ENCODE measurements at regions not wholly inside any gene's neighbourhood (a gene's known extent, or its start where the extent isn't known, plus 50 kb on each side); places are given as distances from the start of the nearest gene placed in this dataset.

- no peak overlapping the region for H3K4me3 Mint-ChIP-seq
- peaks cover 17 to 22% of the 10 kb centered on the region in 2 donors for H3K27me3 Mint-ChIP-seq
- H3K27me3 ChIP-seq (ENCODE audit: insufficient read depth, low read length) = no peaks in the 10 kb centered on the region
- H3K4me1 ChIP-seq (ENCODE audit: insufficient read depth, low read length) = no peaks in the 10 kb centered on the region
- peaks cover 0 to 11% (median 8%) of the 10 kb centered on the region in 8 donors for H3K9me3 Mint-ChIP-seq
- ChIA-PET CTCF (ENCODE audit: partially characterized antibody) (no interaction called here), POLR2A (ENCODE audit: partially characterized antibody) (no interaction called here)
- no peak overlapping the region for H3K27ac ChIP-seq (ENCODE audit: low read depth, low read length)
- no peaks in the 10 kb centered on the region for H3K9me3 ChIP-seq (ENCODE audit: control insufficient read depth in 1 of 2, low read length in 2 of 2)
- DNase-seq = no peak
- intact Hi-C loops (cut with micrococcal nuclease) = no loop called here
- no peak overlapping the region for H3K4me3 ChIP-seq (ENCODE audit: low read length in 2 of 2)
- no peak overlapping the region for H3K27ac Mint-ChIP-seq
- H3K4me1 Mint-ChIP-seq = no peaks in the 10 kb centered on the region
- H3K36me3 ChIP-seq (ENCODE audit: insufficient read depth, low read length) = no peaks in the 10 kb centered on the region
- no peaks in the 10 kb centered on the region for H3K36me3 Mint-ChIP-seq
These were observed 102.3 kb upstream of the PFN2 start for GRCh38 chr3:150073031-150073430.

GRCh38 chr3:150072576-150072975, 101.9 kb upstream of the PFN2 start:
- POLR2A ChIA-PET (ENCODE audit: partially characterized antibody) = no interaction called here
- peaks cover 19 to 26% of the 10 kb centered on the region in 2 donors for H3K27me3 Mint-ChIP-seq
- no peaks in the 10 kb centered on the region for H3K4me1 Mint-ChIP-seq
- no peaks in the 10 kb centered on the region for H3K36me3 Mint-ChIP-seq
- Histone ChIP-seq H3K9me3 (ENCODE audit: control insufficient read depth in 1 of 2, low read length in 2 of 2) (no peaks in the 10 kb centered on the region), H3K4me3 (ENCODE audit: low read length in 2 of 2) (no peak overlapping the region), H3K27me3 (ENCODE audit: insufficient read depth, low read length) (no peaks in the 10 kb centered on the region), H3K36me3 (ENCODE audit: insufficient read depth, low read length) (no peaks in the 10 kb centered on the region), H3K27ac (ENCODE audit: low read depth, low read length) (no peak overlapping the region), H3K4me1 (ENCODE audit: insufficient read depth, low read length) (no peaks in the 10 kb centered on the region)
- intact Hi-C loops (cut with micrococcal nuclease) = no loop called here
- H3K4me3 Mint-ChIP-seq = no peak overlapping the region
- CTCF ChIA-PET (ENCODE audit: partially characterized antibody) = no interaction called here
- DNase-seq = no peak
- H3K27ac Mint-ChIP-seq = no peak overlapping the region
- H3K9me3 Mint-ChIP-seq = peaks cover 0 to 9% (median 8%) of the 10 kb centered on the region in 8 donors

- CTCF ChIA-PET (ENCODE audit: partially characterized antibody) = no interaction called here
These were observed 99.6 kb upstream of the PFN2 start for GRCh38 chr3:150070271-150070670.

GRCh38 chr3:150069633-150070032, 98.9 kb upstream of the PFN2 start:
- no peaks in the 10 kb centered on the region for H3K27me3 ChIP-seq (ENCODE audit: insufficient read depth, low read length)
- CTCF ChIA-PET (ENCODE audit: partially characterized antibody) = no interaction called here
- H3K36me3 ChIP-seq (ENCODE audit: insufficient read depth, low read length) = no peaks in the 10 kb centered on the region
- Mint-ChIP-seq H3K27me3 (peaks cover 21 to 31% of the 10 kb centered on the region in 2 donors), H3K4me1 (no peaks in the 10 kb centered on the region), H3K4me3 (no peak overlapping the region), H3K9me3 (no peaks in the 10 kb centered on the region), H3K27ac (no peak overlapping the region), H3K36me3 (no peaks in the 10 kb centered on the region)
- intact Hi-C loops (cut with micrococcal nuclease) = no loop called here
- no peak overlapping the region for H3K4me3 ChIP-seq (ENCODE audit: low read length in 2 of 2)
- DNase-seq = no peak
- POLR2A ChIA-PET (ENCODE audit: partially characterized antibody) = no interaction called here
- no peaks in the 10 kb centered on the region for H3K4me1 ChIP-seq (ENCODE audit: insufficient read depth, low read length)
- H3K27ac ChIP-seq (ENCODE audit: low read depth, low read length) = no peak overlapping the region
- H3K9me3 ChIP-seq (ENCODE audit: control insufficient read depth in 1 of 2, low read length in 2 of 2) = no peaks in the 10 kb centered on the region

More at GRCh38 chr3:150070271-150070670, 99.6 kb upstream of the PFN2 start:
- Mint-ChIP-seq H3K4me3 (no peak overlapping the region), H3K4me1 (no peaks in the 10 kb centered on the region), H3K36me3 (no peaks in the 10 kb centered on the region), H3K27ac (no peak overlapping the region), H3K9me3 (peaks cover 0 to 2% (median 0%) of the 10 kb centered on the region in 8 donors), H3K27me3 (peaks cover 21 to 31% of the 10 kb centered on the region in 2 donors)
- H3K9me3 ChIP-seq (ENCODE audit: control insufficient read depth in 1 of 2, low read length in 2 of 2) = no peaks in the 10 kb centered on the region
- no peaks in the 10 kb centered on the region for H3K36me3 ChIP-seq (ENCODE audit: insufficient read depth, low read length)
- POLR2A ChIA-PET (ENCODE audit: partially characterized antibody) = no interaction called here
- intact Hi-C loops (cut with micrococcal nuclease) = no loop called here
- H3K4me3 ChIP-seq (ENCODE audit: low read length in 2 of 2) = no peak overlapping the region
- no peak for DNase-seq
- H3K4me1 ChIP-seq (ENCODE audit: insufficient read depth, low read length) = no peaks in the 10 kb centered on the region
- no peak overlapping the region for H3K27ac ChIP-seq (ENCODE audit: low read depth, low read length)
- H3K27me3 ChIP-seq (ENCODE audit: insufficient read depth, low read length) = no peaks in the 10 kb centered on the region

- ChIA-PET POLR2A (ENCODE audit: partially characterized antibody) (no interaction called here), CTCF (ENCODE audit: partially characterized antibody) (no interaction called here)
- Histone ChIP-seq H3K4me1 (ENCODE audit: insufficient read depth, low read length) (no peaks in the 10 kb centered on the region), H3K4me3 (ENCODE audit: low read length in 2 of 2) (no peak overlapping the region), H3K9me3 (ENCODE audit: control insufficient read depth in 1 of 2, low read length in 2 of 2) (no peaks in the 10 kb centered on the region), H3K36me3 (ENCODE audit: insufficient read depth, low read length) (no peaks in the 10 kb centered on the region), H3K27ac (ENCODE audit: low read depth, low read length) (no peak overlapping the region), H3K27me3 (ENCODE audit: insufficient read depth, low read length) (no peaks in the 10 kb centered on the region)
- H3K4me1 Mint-ChIP-seq = no peaks in the 10 kb centered on the region
- H3K27me3 Mint-ChIP-seq = peaks cover 21 to 28% of the 10 kb centered on the region in 2 donors
- H3K36me3 Mint-ChIP-seq = no peaks in the 10 kb centered on the region
- H3K27ac Mint-ChIP-seq = no peak overlapping the region
- no peak overlapping the region for H3K4me3 Mint-ChIP-seq
- DNase-seq = no peak
- intact Hi-C loops (cut with micrococcal nuclease) = no loop called here
- no peaks in the 10 kb centered on the region for H3K9me3 Mint-ChIP-seq
These were observed 98.4 kb upstream of the PFN2 start for GRCh38 chr3:150069154-150069527.

GRCh38 chr3:150068440-150069153, 97.9 kb upstream of the PFN2 start:
- Histone ChIP-seq H3K27me3 (ENCODE audit: insufficient read depth, low read length) (no peaks in the 10 kb centered on the region), H3K4me3 (ENCODE audit: low read length in 2 of 2) (no peak overlapping the region), H3K9me3 (ENCODE audit: control insufficient read depth in 1 of 2, low read length in 2 of 2) (no peaks in the 10 kb centered on the region), H3K27ac (ENCODE audit: low read depth, low read length) (no peak overlapping the region), H3K36me3 (ENCODE audit: insufficient read depth, low read length) (no peaks in the 10 kb centered on the region), H3K4me1 (ENCODE audit: insufficient read depth, low read length) (no peaks in the 10 kb centered on the region)
- H3K4me1 Mint-ChIP-seq = no peaks in the 10 kb centered on the region
- ChIA-PET CTCF (ENCODE audit: partially characterized antibody) (no interaction called here), POLR2A (ENCODE audit: partially characterized antibody) (no interaction called here)
- no peaks in the 10 kb centered on the region for H3K36me3 Mint-ChIP-seq
- H3K27me3 Mint-ChIP-seq = peaks cover 17 to 25% of the 10 kb centered on the region in 2 donors
- intact Hi-C loops (cut with micrococcal nuclease) = no loop called here
- no peak for DNase-seq
- no peak overlapping the region for H3K27ac Mint-ChIP-seq
- H3K4me3 Mint-ChIP-seq = no peak overlapping the region
- no peaks in the 10 kb centered on the region for H3K9me3 Mint-ChIP-seq

- H3K4me3 ChIP-seq (ENCODE audit: low read length in 2 of 2) = no peak overlapping the region
- H3K4me1 ChIP-seq (ENCODE audit: insufficient read depth, low read length) = no peaks in the 10 kb centered on the region
- POLR2A ChIA-PET (ENCODE audit: partially characterized antibody) = no interaction called here
- no peaks in the 10 kb centered on the region for H3K9me3 ChIP-seq (ENCODE audit: control insufficient read depth in 1 of 2, low read length in 2 of 2)
- Mint-ChIP-seq H3K36me3 (no peaks in the 10 kb centered on the region), H3K4me1 (no peaks in the 10 kb centered on the region), H3K27me3 (peaks cover 17 to 25% of the 10 kb centered on the region in 2 donors), H3K4me3 (no peak overlapping the region), H3K9me3 (no peaks in the 10 kb centered on the region), H3K27ac (no peak overlapping the region)
- no peaks in the 10 kb centered on the region for H3K36me3 ChIP-seq (ENCODE audit: insufficient read depth, low read length)
- H3K27me3 ChIP-seq (ENCODE audit: insufficient read depth, low read length) = no peaks in the 10 kb centered on the region
- H3K27ac ChIP-seq (ENCODE audit: low read depth, low read length) = no peak overlapping the region
- intact Hi-C loops (cut with micrococcal nuclease) = no loop called here
- DNase-seq = no peak
- CTCF ChIA-PET (ENCODE audit: partially characterized antibody) = no interaction called here
These were observed 96.9 kb upstream of the PFN2 start for GRCh38 chr3:150067561-150067960.

GRCh38 chr3:150064971-150065370, 94.3 kb upstream of the PFN2 start:
- intact Hi-C loops (cut with micrococcal nuclease) = no loop called here
- no peaks in the 10 kb centered on the region for H3K36me3 ChIP-seq (ENCODE audit: insufficient read depth, low read length)
- no peaks in the 10 kb centered on the region for H3K4me1 ChIP-seq (ENCODE audit: insufficient read depth, low read length)
- Mint-ChIP-seq H3K27ac (no peak overlapping the region), H3K4me3 (no peak overlapping the region), H3K36me3 (no peaks in the 10 kb centered on the region), H3K9me3 (no peaks in the 10 kb centered on the region), H3K4me1 (no peaks in the 10 kb centered on the region), H3K27me3 (peaks cover 10 to 23% of the 10 kb centered on the region in 2 donors)
- no peaks in the 10 kb centered on the region for H3K27me3 ChIP-seq (ENCODE audit: insufficient read depth, low read length)
- ChIA-PET POLR2A (ENCODE audit: partially characterized antibody) (no interaction called here), CTCF (ENCODE audit: partially characterized antibody) (interaction anchor here (0.6 kb wide), 1 partner anchor 158 kb away, joined by 3 read pairs; no protein-coding TSS in a partner anchor)
- no peak overlapping the region for H3K4me3 ChIP-seq (ENCODE audit: low read length in 2 of 2)
- no peak overlapping the region for H3K27ac ChIP-seq (ENCODE audit: low read depth, low read length)
- no peak for DNase-seq
- no peaks in the 10 kb centered on the region for H3K9me3 ChIP-seq (ENCODE audit: control insufficient read depth in 1 of 2, low read length in 2 of 2)

Data from CD4-positive, alpha-beta memory T cell (primary cell).